IMR-90 (cell line): ENCODE measurements at regions not wholly inside any gene's neighbourhood (a gene's known extent, or its start where the extent isn't known, plus 50 kb on each side); places are given as distances from the start of the nearest gene placed in this dataset.

ENCODE experiments used
- ATAC-seq: fragments of 200-7000 bp; cut with Tn5 transposase; 2 replicates; pipeline ENCODE4 v1.9.1; 2020; ENCODE audit warnings: low read depth, mild to moderate bottlenecking, moderate library complexity
- BruUV-seq: library from RNA; stranded (reverse); fragments of 400-500 nt; replicated peaks from 2 replicates; lab custom pipeline; 2021; lab: Mats Ljungman, UMichigan
- CTCF ChIA-PET: fragments of 300-600 bp; formaldehyde crosslinking; extraction: SDS; loops from one replicate; lab custom pipeline; 2021; ENCODE audit warnings: antibody characterized with exemption; lab: Yijun Ruan, JAX
- POLR2A ChIA-PET: fragments of 300-600 bp; sonication (Branson Sonifier 250); formaldehyde crosslinking; loops from one replicate; lab custom pipeline; 2022; ENCODE audit warnings: antibody characterized with exemption; ENCODE audit not compliant: unreplicated experiment; lab: Charles Lee
- DNase-seq: peaks from one replicate; pipeline ENCODE4 v3.0.0; 2013
- H2AFZ ChIP-seq: replicated peaks from 2 replicates; pipeline ENCODE3; 2013; ENCODE audit warnings: low read length, mild to moderate bottlenecking; ENCODE audit not compliant: poor library complexity
- H2AK5ac ChIP-seq: 2 replicates; pipeline ENCODE4 v1.6.1; 2013; ENCODE audit warnings: low read depth, low read length, inconsistent platforms
- H2AK9ac ChIP-seq: replicated peaks from 2 replicates; pipeline ENCODE3; 2013; ENCODE audit warnings: mild to moderate bottlenecking, low read depth, low read length, moderate library complexity; ENCODE audit not compliant: poor library complexity
- H2BK120ac ChIP-seq: 2 replicates; pipeline ENCODE4 v1.6.1; 2013; ENCODE audit warnings: low read depth, low read length, inconsistent platforms
- H2BK15ac ChIP-seq: 3 replicates; pipeline ENCODE4 v1.6.1; 2013; ENCODE audit warnings: low read depth, low read length, inconsistent platforms
- H2BK20ac ChIP-seq: 2 replicates; pipeline ENCODE4 v1.6.1; 2013; ENCODE audit warnings: low read depth, mild to moderate bottlenecking, inconsistent platforms, low read length, moderate library complexity
- H2BK5ac ChIP-seq: 2 replicates; pipeline ENCODE4 v1.6.1; 2013; ENCODE audit warnings: mild to moderate bottlenecking, low read depth, low read length, inconsistent platforms; ENCODE audit not compliant: poor library complexity, severe bottlenecking
- H3K14ac ChIP-seq: replicated peaks from 2 replicates; pipeline ENCODE4 v1.6.1; 2013; ENCODE audit warnings: low read depth, low read length, inconsistent platforms
- H3K18ac ChIP-seq: 2 replicates; pipeline ENCODE4 v1.6.1; 2013; ENCODE audit warnings: low read depth, low read length, control low read depth
- H3K23ac ChIP-seq: 2 replicates; pipeline ENCODE4 v1.6.1; 2013; ENCODE audit warnings: low read depth, low read length, inconsistent platforms
- H3K27ac ChIP-seq: 2 replicates; pipeline ENCODE4 v1.5.1; 2013; ENCODE audit warnings: mild to moderate bottlenecking, control low read depth, low read length; ENCODE audit not compliant: insufficient read depth
- H3K27me3 ChIP-seq: 2 replicates; pipeline ENCODE4 v1.6.1; 2013; ENCODE audit warnings: low read length; ENCODE audit not compliant: control insufficient read depth, insufficient read depth
- H3K36me3 ChIP-seq: 2 replicates; pipeline ENCODE4 v1.6.1; 2013; ENCODE audit warnings: low read length, mixed read lengths; ENCODE audit not compliant: control insufficient read depth, insufficient read depth
- H3K4ac ChIP-seq: 2 replicates; pipeline ENCODE4 v1.6.1; 2013; ENCODE audit warnings: low read depth, low read length, inconsistent platforms
- H3K4me1 ChIP-seq: 2 replicates; pipeline ENCODE4 v1.6.1; 2013; ENCODE audit warnings: low read length, mixed read lengths; ENCODE audit not compliant: control insufficient read depth, insufficient read depth
- H3K4me2 ChIP-seq: 2 replicates; pipeline ENCODE4 v1.6.1; 2013; ENCODE audit warnings: low read depth, mild to moderate bottlenecking, control low read depth, low read length, moderate library complexity
- H3K4me3 ChIP-seq: 2 replicates; pipeline ENCODE4 v1.5.1; 2013; ENCODE audit warnings: low read depth, mild to moderate bottlenecking, control low read depth, low read length, moderate library complexity; ENCODE audit not compliant: insufficient read depth
- H3K56ac ChIP-seq: 2 replicates; pipeline ENCODE4 v1.6.1; 2013; ENCODE audit warnings: low read length, inconsistent platforms; ENCODE audit not compliant: insufficient read depth; ENCODE audit errors: extremely low read depth
- H3K79me1 ChIP-seq, 2 experiments: 2 replicates each; pipeline ENCODE4 v1.6.1; 2013; ENCODE audit warnings: low read length in 2 of 2, inconsistent platforms in 1 of 2, low read depth in 1 of 2
- H3K9ac ChIP-seq: 2 replicates; pipeline ENCODE4 v1.6.1; 2013; ENCODE audit warnings: low read depth, low read length, control low read depth
- H3K9me1 ChIP-seq: 2 replicates; pipeline ENCODE4 v1.6.1; 2013; ENCODE audit warnings: low read length, inconsistent platforms; ENCODE audit not compliant: insufficient read depth
- H3K9me3 ChIP-seq: 2 replicates; pipeline ENCODE4 v1.6.1; 2013; ENCODE audit warnings: low read length; ENCODE audit not compliant: control insufficient read depth, insufficient read depth
- H4K20me1 ChIP-seq: 2 replicates; pipeline ENCODE4 v1.6.1; 2013; ENCODE audit warnings: low read length, inconsistent platforms; ENCODE audit not compliant: insufficient read depth
- H4K5ac ChIP-seq: 2 replicates; pipeline ENCODE4 v1.6.1; 2013; ENCODE audit warnings: mild to moderate bottlenecking, low read depth, low read length, control low read depth
- H4K8ac ChIP-seq, 2 experiments: 2 replicates each; pipeline ENCODE4 v1.6.1; 2013; ENCODE audit warnings: low read depth in 2 of 2, low read length in 2 of 2, control low read depth in 1 of 2, inconsistent platforms in 1 of 2
- H4K91ac ChIP-seq: 2 replicates; pipeline ENCODE4 v1.6.1; 2013; ENCODE audit warnings: low read depth, low read length, inconsistent platforms; ENCODE audit not compliant: insufficient read depth
- BHLHE40 ChIP-seq: fragments of 150-350 bp; IDR thresholded peaks from 2 replicates; pipeline ENCODE4 v1.6.1; 2016; ENCODE audit warnings: mild to moderate bottlenecking, low read depth, low read length
- CEBPB ChIP-seq: IDR thresholded peaks from 2 replicates; pipeline ENCODE4 v1.6.1; 2012; ENCODE audit warnings: low read depth, low read length, improper control_type of control experiment
- CHD1 ChIP-seq: IDR thresholded peaks from 2 replicates; pipeline ENCODE4 v1.6.1; 2012; ENCODE audit warnings: low read depth, low read length, improper control_type of control experiment
- CTCF ChIP-seq: conservative IDR thresholded peaks from 2 replicates; pipeline ENCODE4 v1.5.1; 2012; ENCODE audit warnings: mild to moderate bottlenecking, low read depth, low read length, improper control_type of control experiment
- FOS ChIP-seq: fragments of 150-350 bp; IDR thresholded peaks from 2 replicates; pipeline ENCODE4 v1.6.1; 2016; ENCODE audit warnings: low read depth, low read length
- MAFK ChIP-seq: IDR thresholded peaks from 2 replicates; pipeline ENCODE4 v1.6.1; 2012; ENCODE audit warnings: low read depth, low read length, improper control_type of control experiment
- MXI1 ChIP-seq: IDR thresholded peaks from 2 replicates; pipeline ENCODE4 v1.6.1; 2012; ENCODE audit warnings: low read depth, mild to moderate bottlenecking, low read length, moderate library complexity, borderline replicate concordance
- NFE2L2 ChIP-seq: fragments of 150-350 bp; IDR thresholded peaks from 2 replicates; pipeline ENCODE4 v1.6.1; 2016; ENCODE audit warnings: low read depth, mild to moderate bottlenecking, low read length
- POLR2A ChIP-seq: IDR thresholded peaks from 2 replicates; pipeline ENCODE4 v1.6.1; 2012; ENCODE audit warnings: mild to moderate bottlenecking, low read depth, low read length
- RAD21 ChIP-seq: IDR thresholded peaks from 2 replicates; pipeline ENCODE4 v1.6.1; 2012; ENCODE audit warnings: low read length, improper control_type of control experiment
- RCOR1 ChIP-seq: IDR thresholded peaks from 2 replicates; pipeline ENCODE4 v1.6.1; 2012; ENCODE audit warnings: mild to moderate bottlenecking, low read length, improper control_type of control experiment; ENCODE audit not compliant: insufficient replicate concordance
- SMC3 ChIP-seq: fragments of 150-350 bp; IDR thresholded peaks from 2 replicates; pipeline ENCODE4 v1.6.1; 2016; ENCODE audit warnings: low read depth, mild to moderate bottlenecking, antibody characterized with exemption, low read length, moderate library complexity
- WGBS, 2 experiments: methylation state at CpG; one replicate each; pipeline versions ENCODE4 v1.1.5 to v1.1.7; 2013; ENCODE audit warnings: missing lambda C conversion rate in 2 of 2; ENCODE audit not compliant: insufficient read length in 1 of 2; ENCODE audit errors: extremely low coverage in 2 of 2; 5-methylcytosine and 5-hydroxymethylcytosine counted together
- dilution Hi-C: fragments of 300-500 bp; cut with HindIII; formaldehyde crosslinking; loops from one replicate; pipeline ENCODE4 v1.14.3; 2018; ENCODE audit warnings: low sequenced_read_pairs; ENCODE audit not compliant: unreplicated experiment
- in situ Hi-C: fragments of 300-500 bp; cut with MboI; formaldehyde crosslinking; loops from 3 replicates; pipeline ENCODE4 v1.14.3; 2019; ENCODE audit warnings: low sequenced_read_pairs, inconsistent platforms, mixed read lengths
- intact Hi-C: fragments of 100-400 bp; cut with micrococcal nuclease; formaldehyde crosslinking; loops from 2 replicates; pipeline ENCODE4 v1.10.0; 2022

- no peak overlapping the region for H2AFZ ChIP-seq
- DNase-seq = no peak
- H3K9me3 ChIP-seq = peaks cover 2% of the 10 kb centered on the region
- H3K36me3 ChIP-seq = no peaks in the 10 kb centered on the region
- H3K56ac ChIP-seq = no peak overlapping the region
- WGBS, 2 experiments = no CpG with 5 or more reads among the region's 1 CpG
- H3K23ac ChIP-seq = no peak overlapping the region
- H3K4me3 ChIP-seq = no peak overlapping the region
- no peak overlapping the region for H2AK9ac ChIP-seq
- no peaks in the 10 kb centered on the region for H3K27me3 ChIP-seq
- no peak overlapping the region for H4K91ac ChIP-seq
- H4K20me1 ChIP-seq = no peaks in the 10 kb centered on the region
- no peak overlapping the region for H3K14ac ChIP-seq
- ChIA-PET POLR2A (no interaction called here), CTCF (interaction anchor here (0.6 kb wide), 1 partner anchor 1705 kb away, joined by 3 read pairs; no protein-coding TSS in a partner anchor)
- no peaks in the 10 kb centered on the region for H3K79me1 ChIP-seq
- no peak overlapping the region for H4K8ac ChIP-seq
- no peak for TF ChIP-seq RAD21
- TF ChIP-seq CTCF = no peak
- no peak for TF ChIP-seq NFE2L2
- TF ChIP-seq CHD1 = no peak
- no peak for TF ChIP-seq MXI1
- no peak for TF ChIP-seq RCOR1
- no peak for TF ChIP-seq CEBPB
- TF ChIP-seq SMC3 = no peak
- no peak for TF ChIP-seq FOS
- no peak for TF ChIP-seq MAFK
- no peak for TF ChIP-seq BHLHE40
- no peak for TF ChIP-seq POLR2A
- H3K4me2 ChIP-seq = no peak overlapping the region
- no peak overlapping the region for H3K18ac ChIP-seq
- H3K4ac ChIP-seq = no peak overlapping the region
- no peak overlapping the region for H3K9ac ChIP-seq
- in situ Hi-C loops = no loop called here
- H3K9me1 ChIP-seq = no peaks in the 10 kb centered on the region
- H2AK5ac ChIP-seq = no peak overlapping the region
- no peak overlapping the region for H3K27ac ChIP-seq
- H3K4me1 ChIP-seq = no peaks in the 10 kb centered on the region
- H2BK5ac ChIP-seq = no peak overlapping the region
- no peak for ATAC-seq
- intact Hi-C loops = no loop called here
- no peak overlapping the region for H2BK15ac ChIP-seq
- no TSS peak for BruUV-seq
- H2BK120ac ChIP-seq = no peak overlapping the region
- no peak overlapping the region for H2BK20ac ChIP-seq
- no peak overlapping the region for H4K5ac ChIP-seq
- dilution Hi-C loops = no loop called here
Measured at GRCh38 chr12:61111218-61111617, 1149.0 kb upstream of the USP15 start.
